ENCODE measurements at regions not wholly inside any gene's neighbourhood (a gene's known extent, or its start where the extent isn't known, plus 50 kb on each side); places are given as distances from the start of the nearest gene placed in this dataset.

GRCh38 chr16:64165368-64165767 lies 956.5 kb downstream of the CDH11 start:
- no peak overlapping the region for H3K4me2 ChIP-seq (ENCODE audit: low read length)
- no peaks in the 10 kb centered on the region for H3K9me2 ChIP-seq (ENCODE audit: insufficient read depth, low read length)
- no peaks in the 10 kb centered on the region for H3K36me3 ChIP-seq (ENCODE audit: insufficient read depth, low read length)
- H3K27me3 ChIP-seq (ENCODE audit: insufficient read depth, low read depth, low read length), result no peaks in the 10 kb centered on the region
- no peak overlapping the region for H3K27ac ChIP-seq (ENCODE audit: low read length)
- no peaks in the 10 kb centered on the region for H4K20me1 ChIP-seq (ENCODE audit: insufficient read depth)
- no peaks in the 10 kb centered on the region for H3F3A ChIP-seq (ENCODE audit: insufficient read depth, low read length, poor library complexity, severe bottlenecking)
- no peak overlapping the region for H2AFZ ChIP-seq (ENCODE audit: low read depth, low read length)
- no peaks in the 10 kb centered on the region for H3K9me3 ChIP-seq (ENCODE audit: low read length)
- H3K9ac ChIP-seq (ENCODE audit: low read length), result no peak overlapping the region
- H3K4me3 ChIP-seq (ENCODE audit: low read length), result no peak overlapping the region
- TF ChIP-seq, protein P1, sequence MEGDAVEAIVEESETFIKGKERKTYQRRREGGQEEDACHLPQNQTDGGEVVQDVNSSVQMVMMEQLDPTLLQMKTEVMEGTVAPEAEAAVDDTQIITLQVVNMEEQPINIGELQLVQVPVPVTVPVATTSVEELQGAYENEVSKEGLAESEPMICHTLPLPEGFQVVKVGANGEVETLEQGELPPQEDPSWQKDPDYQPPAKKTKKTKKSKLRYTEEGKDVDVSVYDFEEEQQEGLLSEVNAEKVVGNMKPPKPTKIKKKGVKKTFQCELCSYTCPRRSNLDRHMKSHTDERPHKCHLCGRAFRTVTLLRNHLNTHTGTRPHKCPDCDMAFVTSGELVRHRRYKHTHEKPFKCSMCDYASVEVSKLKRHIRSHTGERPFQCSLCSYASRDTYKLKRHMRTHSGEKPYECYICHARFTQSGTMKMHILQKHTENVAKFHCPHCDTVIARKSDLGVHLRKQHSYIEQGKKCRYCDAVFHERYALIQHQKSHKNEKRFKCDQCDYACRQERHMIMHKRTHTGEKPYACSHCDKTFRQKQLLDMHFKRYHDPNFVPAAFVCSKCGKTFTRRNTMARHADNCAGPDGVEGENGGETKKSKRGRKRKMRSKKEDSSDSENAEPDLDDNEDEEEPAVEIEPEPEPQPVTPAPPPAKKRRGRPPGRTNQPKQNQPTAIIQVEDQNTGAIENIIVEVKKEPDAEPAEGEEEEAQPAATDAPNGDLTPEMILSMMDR (IDR thresholded peaks at IDR 0.05; ENCODE audit: poor library complexity, severe bottlenecking), result no peak
- TF ChIP-seq EP300 (conservative IDR thresholded peaks at IDR 0.05; ENCODE audit: poor library complexity, severe bottlenecking) (no peak), POLR2AphosphoS5 (IDR thresholded peaks at IDR 0.05) (no peak), MXI1 (conservative IDR thresholded peaks at IDR 0.05; ENCODE audit: poor library complexity, severe bottlenecking) (no peak), RAD21 (conservative IDR thresholded peaks at IDR 0.05) (no peak), EZH2 (IDR thresholded peaks at IDR 0.05; ENCODE audit: borderline replicate concordance, insufficient read depth, low read length, poor library complexity, severe bottlenecking) (no peak), TAF1 (IDR thresholded peaks at IDR 0.05; ENCODE audit: low read depth) (no peak), SMC3 (conservative IDR thresholded peaks at IDR 0.05; ENCODE audit: poor library complexity) (no peak)
- TF ChIP-seq, protein P2, sequence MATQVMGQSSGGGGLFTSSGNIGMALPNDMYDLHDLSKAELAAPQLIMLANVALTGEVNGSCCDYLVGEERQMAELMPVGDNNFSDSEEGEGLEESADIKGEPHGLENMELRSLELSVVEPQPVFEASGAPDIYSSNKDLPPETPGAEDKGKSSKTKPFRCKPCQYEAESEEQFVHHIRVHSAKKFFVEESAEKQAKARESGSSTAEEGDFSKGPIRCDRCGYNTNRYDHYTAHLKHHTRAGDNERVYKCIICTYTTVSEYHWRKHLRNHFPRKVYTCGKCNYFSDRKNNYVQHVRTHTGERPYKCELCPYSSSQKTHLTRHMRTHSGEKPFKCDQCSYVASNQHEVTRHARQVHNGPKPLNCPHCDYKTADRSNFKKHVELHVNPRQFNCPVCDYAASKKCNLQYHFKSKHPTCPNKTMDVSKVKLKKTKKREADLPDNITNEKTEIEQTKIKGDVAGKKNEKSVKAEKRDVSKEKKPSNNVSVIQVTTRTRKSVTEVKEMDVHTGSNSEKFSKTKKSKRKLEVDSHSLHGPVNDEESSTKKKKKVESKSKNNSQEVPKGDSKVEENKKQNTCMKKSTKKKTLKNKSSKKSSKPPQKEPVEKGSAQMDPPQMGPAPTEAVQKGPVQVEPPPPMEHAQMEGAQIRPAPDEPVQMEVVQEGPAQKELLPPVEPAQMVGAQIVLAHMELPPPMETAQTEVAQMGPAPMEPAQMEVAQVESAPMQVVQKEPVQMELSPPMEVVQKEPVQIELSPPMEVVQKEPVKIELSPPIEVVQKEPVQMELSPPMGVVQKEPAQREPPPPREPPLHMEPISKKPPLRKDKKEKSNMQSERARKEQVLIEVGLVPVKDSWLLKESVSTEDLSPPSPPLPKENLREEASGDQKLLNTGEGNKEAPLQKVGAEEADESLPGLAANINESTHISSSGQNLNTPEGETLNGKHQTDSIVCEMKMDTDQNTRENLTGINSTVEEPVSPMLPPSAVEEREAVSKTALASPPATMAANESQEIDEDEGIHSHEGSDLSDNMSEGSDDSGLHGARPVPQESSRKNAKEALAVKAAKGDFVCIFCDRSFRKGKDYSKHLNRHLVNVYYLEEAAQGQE (IDR thresholded peaks at IDR 0.05; ENCODE audit: borderline replicate concordance), result no peak
- H3K79me2 ChIP-seq (replicated peaks; ENCODE audit: insufficient read depth, low read length), result no peaks in the 10 kb centered on the region

DNA sequence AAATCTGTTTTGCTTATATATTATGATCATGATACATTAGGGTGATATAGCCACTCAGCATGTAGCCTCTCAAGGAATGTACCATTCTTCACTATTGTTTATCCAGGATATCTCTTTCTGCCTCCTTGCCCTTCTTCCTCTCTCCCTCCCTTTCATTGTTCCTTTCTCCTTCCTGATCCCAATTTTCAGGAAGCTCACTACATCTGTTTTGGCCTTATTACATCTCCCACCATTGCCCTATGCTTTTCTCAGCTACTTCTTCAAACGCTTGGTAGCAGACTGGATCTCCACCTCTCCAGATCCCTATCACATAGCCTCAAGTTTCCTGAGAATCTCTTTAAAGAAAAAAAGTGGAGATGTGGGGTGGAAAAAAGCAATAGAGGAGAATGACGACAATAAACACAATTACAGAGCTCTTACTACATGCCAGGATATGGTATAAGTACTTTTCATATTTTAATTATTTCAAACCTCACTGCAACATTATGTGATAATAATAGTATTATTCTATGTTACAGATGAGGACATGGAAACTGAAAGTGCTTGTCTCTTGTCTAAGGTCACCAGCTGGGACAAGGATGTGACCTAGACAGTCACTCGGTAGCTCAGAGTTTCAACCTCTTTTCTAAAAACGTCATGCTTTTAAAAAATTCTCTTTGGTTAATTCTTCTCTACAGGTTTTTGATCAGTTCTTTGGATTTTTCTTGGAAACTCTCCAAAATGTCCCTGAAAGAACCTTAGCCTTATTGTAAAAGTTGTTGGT lies 959.1 kb downstream of the CDH11 start:
- H3K9ac ChIP-seq (ENCODE audit: low read length), result no peak overlapping the region
- H4K20me1 ChIP-seq (ENCODE audit: insufficient read depth), result no peaks in the 10 kb centered on the region
- H3K27me3 ChIP-seq (ENCODE audit: insufficient read depth, low read depth, low read length), result no peaks in the 10 kb centered on the region
- H3K4me2 ChIP-seq (ENCODE audit: low read length), result no peak overlapping the region
- H3K4me3 ChIP-seq (ENCODE audit: low read length), result no peak overlapping the region
- H3K27ac ChIP-seq (ENCODE audit: low read length), result no peak overlapping the region
- no peaks in the 10 kb centered on the region for H3K36me3 ChIP-seq (ENCODE audit: insufficient read depth, low read length)
- H3F3A ChIP-seq (ENCODE audit: insufficient read depth, low read length, poor library complexity, severe bottlenecking), result no peaks in the 10 kb centered on the region
- no peaks in the 10 kb centered on the region for H3K79me2 ChIP-seq (replicated peaks; ENCODE audit: insufficient read depth, low read length)
- no peak overlapping the region for H2AFZ ChIP-seq (ENCODE audit: low read depth, low read length)
- H3K9me2 ChIP-seq (ENCODE audit: insufficient read depth, low read length), result no peaks in the 10 kb centered on the region
- TF ChIP-seq EZH2 (IDR thresholded peaks at IDR 0.05; ENCODE audit: borderline replicate concordance, insufficient read depth, low read length, poor library complexity, severe bottlenecking) (no peak), SMC3 (conservative IDR thresholded peaks at IDR 0.05; ENCODE audit: poor library complexity) (no peak), POLR2AphosphoS5 (IDR thresholded peaks at IDR 0.05) (no peak)
- TF ChIP-seq, protein P1 (IDR thresholded peaks at IDR 0.05; ENCODE audit: poor library complexity, severe bottlenecking), result no peak
- TF ChIP-seq, protein P2 (IDR thresholded peaks at IDR 0.05; ENCODE audit: borderline replicate concordance), result no peak
- H3K9me3 ChIP-seq (ENCODE audit: low read length), result no peaks in the 10 kb centered on the region
